ENCODE measurements at regions not wholly inside any gene's neighbourhood (a gene's known extent, or its start where the extent isn't known, plus 50 kb on each side); places are given as distances from the start of the nearest gene placed in this dataset.

GRCh38 chr13:29674532-29674931 lies 79.0 kb upstream of the SLC7A1 start:
- no peak overlapping the region for H3K27ac ChIP-seq
- TF ChIP-seq, protein P1, sequence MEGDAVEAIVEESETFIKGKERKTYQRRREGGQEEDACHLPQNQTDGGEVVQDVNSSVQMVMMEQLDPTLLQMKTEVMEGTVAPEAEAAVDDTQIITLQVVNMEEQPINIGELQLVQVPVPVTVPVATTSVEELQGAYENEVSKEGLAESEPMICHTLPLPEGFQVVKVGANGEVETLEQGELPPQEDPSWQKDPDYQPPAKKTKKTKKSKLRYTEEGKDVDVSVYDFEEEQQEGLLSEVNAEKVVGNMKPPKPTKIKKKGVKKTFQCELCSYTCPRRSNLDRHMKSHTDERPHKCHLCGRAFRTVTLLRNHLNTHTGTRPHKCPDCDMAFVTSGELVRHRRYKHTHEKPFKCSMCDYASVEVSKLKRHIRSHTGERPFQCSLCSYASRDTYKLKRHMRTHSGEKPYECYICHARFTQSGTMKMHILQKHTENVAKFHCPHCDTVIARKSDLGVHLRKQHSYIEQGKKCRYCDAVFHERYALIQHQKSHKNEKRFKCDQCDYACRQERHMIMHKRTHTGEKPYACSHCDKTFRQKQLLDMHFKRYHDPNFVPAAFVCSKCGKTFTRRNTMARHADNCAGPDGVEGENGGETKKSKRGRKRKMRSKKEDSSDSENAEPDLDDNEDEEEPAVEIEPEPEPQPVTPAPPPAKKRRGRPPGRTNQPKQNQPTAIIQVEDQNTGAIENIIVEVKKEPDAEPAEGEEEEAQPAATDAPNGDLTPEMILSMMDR (conservative IDR thresholded peaks at IDR 0.05), result no peak

GRCh38 chr13:29664591-29664990 lies 69.1 kb upstream of the SLC7A1 start:
- no peak overlapping the region for H3K27ac ChIP-seq
- TF ChIP-seq, protein P1 (conservative IDR thresholded peaks at IDR 0.05), result no peak

DNA sequence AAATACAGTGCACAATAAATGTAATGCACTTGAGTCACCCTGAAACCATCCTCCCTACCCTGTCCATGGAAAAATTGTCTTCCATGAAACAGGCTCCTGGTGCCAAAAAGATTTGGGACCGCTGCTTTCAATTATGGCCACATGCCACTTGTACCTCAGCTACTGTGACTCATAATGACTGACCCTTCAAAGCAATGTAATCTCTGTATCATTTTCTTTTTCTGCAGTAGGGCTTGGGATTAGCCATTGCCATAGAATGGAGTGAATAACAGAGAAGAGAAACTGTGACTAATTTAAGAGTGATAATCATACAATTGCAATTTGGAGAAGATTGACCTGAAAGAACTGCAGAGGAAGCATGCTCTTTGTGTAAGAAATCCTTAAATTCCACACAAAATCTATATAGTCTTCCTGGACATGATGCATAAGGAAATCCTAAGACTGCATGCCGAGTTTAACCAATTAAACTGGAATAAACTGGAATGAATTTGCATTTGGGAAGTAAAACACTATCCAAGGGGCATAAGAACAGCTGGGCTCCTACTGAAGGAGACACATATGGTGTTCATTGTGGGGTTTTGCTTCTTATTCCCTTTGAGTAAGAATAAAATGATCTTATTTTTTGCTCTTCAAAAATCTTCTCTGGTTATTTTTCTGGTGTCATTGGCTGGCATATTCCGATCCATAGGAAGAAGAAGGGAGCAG lies 59.5 kb upstream of the SLC7A1 start:
- TF ChIP-seq, protein P1 (conservative IDR thresholded peaks at IDR 0.05), result no peak
- no peak overlapping the region for H3K27ac ChIP-seq

GRCh38 chr13:29654384-29654783 lies 58.9 kb upstream of the SLC7A1 start:
- H3K27ac ChIP-seq, result no peak overlapping the region
- TF ChIP-seq, protein P1 (conservative IDR thresholded peaks at IDR 0.05), result no peak

GRCh38 chr13:29648760-29649159 lies 53.3 kb upstream of the SLC7A1 start:
- TF ChIP-seq, protein P1 (conservative IDR thresholded peaks at IDR 0.05), result no peak
- H3K27ac ChIP-seq, result no peak overlapping the region

Measured in VCaP (cell line).